Prostate gland (tissue), 2 donors: ENCODE measurements at regions not wholly inside any gene's neighbourhood (a gene's known extent, or its start where the extent isn't known, plus 50 kb on each side); places are given as distances from the start of the nearest gene placed in this dataset.
"Not testable (repeated sequence)": the region's sequence is repeated elsewhere in the genome, so short reads cannot be mapped to it uniquely, and the experiment has no call there.

ENCODE experiments used
- DNase-seq: peaks from one replicate; pipeline ENCODE4 v3.0.0-alpha.2; 2019; ENCODE audit warnings: low spot score
- H3K27ac ChIP-seq, 2 donors: fragments of 200-600 bp; sonication (generic); 2 replicates each; pipeline ENCODE4 v1.5.1; 2017 to 2019
- H3K27me3 ChIP-seq: fragments of 200-600 bp; sonication (generic); replicated peaks from 2 replicates; pipeline ENCODE4 v1.5.1; 2019; ENCODE audit not compliant: insufficient read depth
- H3K36me3 ChIP-seq, 2 donors: fragments of 200-600 bp; sonication (generic); 1 replicate in 1 of 2; 2 replicates in 1 of 2; pipeline versions ENCODE4 v1.5.1 to v1.8.1; 2017 to 2019
- H3K4me1 ChIP-seq: fragments of 200-600 bp; sonication (generic); replicated peaks from 2 replicates; pipeline ENCODE4 v1.5.1; 2019
- H3K4me3 ChIP-seq, 2 donors: fragments of 200-600 bp; sonication (generic); 2 replicates each; pipeline ENCODE4 v1.5.1; 2017 to 2019
- H3K9me3 ChIP-seq: fragments of 200-600 bp; sonication (generic); 2 replicates; pipeline ENCODE4 v1.5.1; 2017
- CTCF ChIP-seq, 4 experiments: fragments of 200-600 bp in 2 of 4; fragments of 450-650 bp in 2 of 4; sonication (generic) in 2 of 4; IDR thresholded peaks; 1 replicate in 3 of 4; 2 replicates in 1 of 4; pipeline ENCODE4 v1.5.1; 2016 to 2019; ENCODE audit warnings: antibody characterized with exemption in 4 of 4, mild to moderate bottlenecking in 2 of 4, moderate library complexity in 2 of 4
- POLR2A ChIP-seq: fragments of 450-650 bp; IDR thresholded peaks from one replicate; pipeline ENCODE4 v1.6.1; 2016; ENCODE audit warnings: antibody characterized with exemption, mild to moderate bottlenecking
- POLR2AphosphoS5 ChIP-seq: sonication (generic); formaldehyde crosslinking; IDR thresholded peaks from one replicate; pipeline ENCODE4 v1.6.1; 2017; ENCODE audit warnings: antibody characterized with exemption
- WGBS: methylation state at CpG from one replicate; pipeline ENCODE4 v1.1.5; 2018; 5-methylcytosine and 5-hydroxymethylcytosine counted together
- intact Hi-C: fragments of 100-400 bp; cut with DNase I; formaldehyde crosslinking; loops from one replicate; pipeline ENCODE4 v1.14.2; 2022

- intact Hi-C loops = no loop called here
- no peak overlapping the region for H3K27ac ChIP-seq
- H3K4me1 ChIP-seq = no peaks in the 10 kb centered on the region
- 84% methylated on average over 2 of the region's 2 CpGs for WGBS
- no peak for DNase-seq
- no peak overlapping the region for H3K4me3 ChIP-seq
- H3K9me3 ChIP-seq = no peaks in the 10 kb centered on the region
- TF ChIP-seq POLR2AphosphoS5 = no peak
- no peak for TF ChIP-seq CTCF (IDR thresholded peaks at IDR 0.05)
- TF ChIP-seq POLR2A = no peak
- no peaks in the 10 kb centered on the region for H3K36me3 ChIP-seq
- no peaks in the 10 kb centered on the region for H3K27me3 ChIP-seq
These were observed 116.1 kb downstream of the PABPC4L start for GRCh38 chr4:134085496-134085895.

- intact Hi-C loops, H3K4me1 ChIP-seq: not testable (repeated sequence)
- 95% methylated on average over 15 of the region's 15 CpGs for WGBS
These were observed 122.5 kb downstream of the PABPC4L start for GRCh38 chr4:134079085-134079484.

GRCh38 chr4:134078230-134078914 is 123.2 kb downstream of the PABPC4L start:
- no peaks in the 10 kb centered on the region for H3K27me3 ChIP-seq
- no peak overlapping the region for H3K27ac ChIP-seq
- H3K36me3 ChIP-seq = no peaks in the 10 kb centered on the region
- no peak overlapping the region for H3K4me3 ChIP-seq
- no peaks in the 10 kb centered on the region for H3K9me3 ChIP-seq
- TF ChIP-seq POLR2A (no peak), POLR2AphosphoS5 (no peak), CTCF (IDR thresholded peaks at IDR 0.05) (no peak)
- no peaks in the 10 kb centered on the region for H3K4me1 ChIP-seq
- intact Hi-C loops = no loop called here
- no peak for DNase-seq
- WGBS = 85% methylated on average over 11 of the region's 11 CpGs

More at GRCh38 chr4:134079085-134079484, 122.5 kb downstream of the PABPC4L start:
- not testable (repeated sequence) for H3K36me3 ChIP-seq, H3K27me3 ChIP-seq, H3K4me3 ChIP-seq, H3K9me3 ChIP-seq, DNase-seq, H3K27ac ChIP-seq

DNA sequence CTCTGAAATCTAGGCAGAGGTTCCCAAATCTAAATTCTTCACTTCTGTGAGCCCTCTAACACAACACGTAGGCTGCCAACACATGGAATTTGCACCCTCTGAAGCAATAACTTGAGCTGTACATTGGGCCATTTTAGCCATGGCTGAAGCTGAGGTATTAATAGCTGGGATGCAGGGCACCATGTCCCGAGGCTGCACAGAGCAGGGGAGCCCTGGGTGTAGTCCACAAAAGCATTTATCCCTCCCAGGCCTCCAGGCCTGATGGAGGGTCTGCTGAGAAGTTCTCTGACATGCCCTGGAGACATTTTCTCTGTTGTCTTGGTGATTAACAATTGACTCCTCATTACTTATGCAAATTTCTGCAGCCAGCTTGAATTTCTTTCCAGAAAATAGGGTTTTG is 127.9 kb downstream of the PABPC4L start:
- Histone ChIP-seq H3K9me3 (no peaks in the 10 kb centered on the region), H3K4me1 (no peaks in the 10 kb centered on the region), H3K4me3 (no peak overlapping the region), H3K27me3 (no peaks in the 10 kb centered on the region), H3K27ac (no peak overlapping the region), H3K36me3 (no peaks in the 10 kb centered on the region)
- WGBS = 91% methylated on average over 2 of the region's 2 CpGs
- TF ChIP-seq CTCF (IDR thresholded peaks at IDR 0.05) (no peak), POLR2AphosphoS5 (no peak), POLR2A (no peak)
- no peak for DNase-seq
- intact Hi-C loops = no loop called here

GRCh38 chr4:134072137-134072536 is 129.5 kb downstream of the PABPC4L start:
- Histone ChIP-seq H3K9me3 (no peaks in the 10 kb centered on the region), H3K4me1 (no peaks in the 10 kb centered on the region), H3K36me3 (no peaks in the 10 kb centered on the region), H3K4me3 (no peak overlapping the region), H3K27ac (no peak overlapping the region), H3K27me3 (no peaks in the 10 kb centered on the region)
- TF ChIP-seq POLR2A (no peak), CTCF (IDR thresholded peaks at IDR 0.05) (no peak), POLR2AphosphoS5 (no peak)
- intact Hi-C loops = no loop called here
- no peak for DNase-seq
